Kidney epithelial cell (primary cell): ENCODE measurements at regions not wholly inside any gene's neighbourhood (a gene's known extent, or its start where the extent isn't known, plus 50 kb on each side); places are given as distances from the start of the nearest gene placed in this dataset.

Experiments
- DNase-seq: peaks from one replicate; pipeline ENCODE4 v3.0.0-alpha.2; 2010; ENCODE audit warnings: low read depth
- H3K27me3 ChIP-seq: 2 replicates; pipeline ENCODE4 v1.6.0; 2011; ENCODE audit warnings: low read length; ENCODE audit not compliant: control insufficient read depth, insufficient read depth
- H3K36me3 ChIP-seq: 2 replicates; pipeline ENCODE4 v1.5.1; 2011; ENCODE audit warnings: low read length; ENCODE audit not compliant: control insufficient read depth, insufficient read depth
- H3K4me3 ChIP-seq: 2 replicates; pipeline ENCODE4 v1.5.1; 2011; ENCODE audit warnings: low read depth, mild to moderate bottlenecking, control low read depth, low read length
- TF ChIP-seq, protein P1 (sequence below): IDR thresholded peaks from 2 replicates; pipeline ENCODE4 v1.5.1; 2011; ENCODE audit warnings: mild to moderate bottlenecking, moderate library complexity, low read length, control low read depth, inconsistent platforms; ENCODE audit not compliant: insufficient read depth, poor library complexity, severe bottlenecking

DNA sequence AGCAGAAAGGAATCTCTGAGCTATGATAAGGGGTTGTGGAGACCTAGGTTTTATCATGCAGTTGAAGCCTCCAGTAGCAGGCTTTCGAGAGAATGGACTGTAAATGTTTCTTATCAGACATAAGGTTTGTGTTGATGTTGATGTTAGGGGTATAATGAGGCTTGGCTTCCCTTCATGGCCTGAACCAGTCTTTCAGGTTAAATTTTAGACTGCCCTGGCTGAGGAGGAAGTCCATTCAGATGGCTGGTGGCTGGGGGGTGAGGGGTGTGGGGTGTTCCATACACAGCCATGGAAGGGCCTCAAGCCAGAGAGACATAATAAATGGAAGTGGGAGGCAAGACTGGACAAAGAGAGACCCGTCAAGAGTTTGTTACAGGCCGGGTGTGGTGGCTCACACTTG, 65.1 kb downstream of the IRF2BPL start:
- Histone ChIP-seq H3K4me3 (no peak overlapping the region), H3K36me3 (peaks cover 1% of the 10 kb centered on the region), H3K27me3 (no peaks in the 10 kb centered on the region)
- TF ChIP-seq, protein P1, sequence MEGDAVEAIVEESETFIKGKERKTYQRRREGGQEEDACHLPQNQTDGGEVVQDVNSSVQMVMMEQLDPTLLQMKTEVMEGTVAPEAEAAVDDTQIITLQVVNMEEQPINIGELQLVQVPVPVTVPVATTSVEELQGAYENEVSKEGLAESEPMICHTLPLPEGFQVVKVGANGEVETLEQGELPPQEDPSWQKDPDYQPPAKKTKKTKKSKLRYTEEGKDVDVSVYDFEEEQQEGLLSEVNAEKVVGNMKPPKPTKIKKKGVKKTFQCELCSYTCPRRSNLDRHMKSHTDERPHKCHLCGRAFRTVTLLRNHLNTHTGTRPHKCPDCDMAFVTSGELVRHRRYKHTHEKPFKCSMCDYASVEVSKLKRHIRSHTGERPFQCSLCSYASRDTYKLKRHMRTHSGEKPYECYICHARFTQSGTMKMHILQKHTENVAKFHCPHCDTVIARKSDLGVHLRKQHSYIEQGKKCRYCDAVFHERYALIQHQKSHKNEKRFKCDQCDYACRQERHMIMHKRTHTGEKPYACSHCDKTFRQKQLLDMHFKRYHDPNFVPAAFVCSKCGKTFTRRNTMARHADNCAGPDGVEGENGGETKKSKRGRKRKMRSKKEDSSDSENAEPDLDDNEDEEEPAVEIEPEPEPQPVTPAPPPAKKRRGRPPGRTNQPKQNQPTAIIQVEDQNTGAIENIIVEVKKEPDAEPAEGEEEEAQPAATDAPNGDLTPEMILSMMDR = no peak
- no peak for DNase-seq

DNA sequence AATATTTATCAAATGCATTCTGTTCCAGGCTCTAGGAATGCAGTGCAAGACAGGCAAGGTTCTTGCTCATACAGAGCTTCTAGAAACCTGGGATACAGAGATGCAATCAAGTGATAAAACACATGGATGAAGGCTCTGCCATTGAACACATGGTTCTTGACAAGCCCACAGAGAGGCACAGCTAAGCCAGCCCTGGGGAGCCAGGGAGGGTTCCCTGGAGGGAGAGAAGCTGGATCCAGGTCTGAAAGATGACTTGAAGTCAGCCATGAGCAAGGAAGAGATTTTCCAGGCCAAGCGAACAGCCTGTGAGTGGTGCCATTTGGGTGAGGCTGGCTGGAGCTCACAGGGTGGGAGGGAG, 66.2 kb downstream of the IRF2BPL start:
- Histone ChIP-seq H3K27me3 (no peaks in the 10 kb centered on the region), H3K36me3 (peaks cover 1% of the 10 kb centered on the region), H3K4me3 (no peak overlapping the region)
- no peak for DNase-seq
- TF ChIP-seq, protein P1 = no peak

DNA sequence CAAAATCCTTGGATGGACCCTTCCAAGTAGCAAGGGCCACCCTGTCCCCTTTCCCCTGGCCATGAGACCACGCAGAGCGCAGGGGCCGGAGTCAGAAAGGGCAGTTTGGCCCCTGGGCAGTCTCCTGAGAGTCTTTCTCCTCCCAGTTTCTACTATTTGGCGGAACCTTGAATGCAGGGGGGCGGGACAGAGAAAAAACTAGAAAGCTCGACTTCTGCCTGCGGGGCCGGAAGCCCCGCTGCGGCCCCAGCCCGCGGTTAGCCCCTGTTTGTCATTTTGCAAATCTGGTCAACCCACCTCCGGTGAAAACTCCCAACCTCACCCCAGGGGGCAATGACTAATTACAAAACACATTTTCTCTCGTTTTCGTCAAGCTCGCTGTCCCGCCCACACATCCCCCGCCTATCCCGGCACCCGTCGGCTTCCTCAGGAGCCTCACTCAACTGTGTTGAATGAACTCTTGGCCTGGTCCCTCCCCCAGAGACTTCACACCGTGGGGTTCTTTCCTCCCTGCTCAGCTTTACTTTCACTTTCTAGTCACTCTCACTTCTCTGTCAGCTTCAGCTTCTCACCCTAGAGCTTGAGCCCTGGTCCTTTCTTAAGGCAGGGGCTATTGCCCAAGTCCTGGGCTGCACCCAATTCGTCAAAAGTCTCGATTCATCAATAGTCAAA, 66.7 kb downstream of the IRF2BPL start:
- TF ChIP-seq, protein P1 = no peak
- peaks cover 1% of the 10 kb centered on the region for H3K36me3 ChIP-seq
- no peaks in the 10 kb centered on the region for H3K27me3 ChIP-seq
- H3K4me3 ChIP-seq = peak overlapping the region; percentile 3
- peak; percentile 96 for DNase-seq

DNA sequence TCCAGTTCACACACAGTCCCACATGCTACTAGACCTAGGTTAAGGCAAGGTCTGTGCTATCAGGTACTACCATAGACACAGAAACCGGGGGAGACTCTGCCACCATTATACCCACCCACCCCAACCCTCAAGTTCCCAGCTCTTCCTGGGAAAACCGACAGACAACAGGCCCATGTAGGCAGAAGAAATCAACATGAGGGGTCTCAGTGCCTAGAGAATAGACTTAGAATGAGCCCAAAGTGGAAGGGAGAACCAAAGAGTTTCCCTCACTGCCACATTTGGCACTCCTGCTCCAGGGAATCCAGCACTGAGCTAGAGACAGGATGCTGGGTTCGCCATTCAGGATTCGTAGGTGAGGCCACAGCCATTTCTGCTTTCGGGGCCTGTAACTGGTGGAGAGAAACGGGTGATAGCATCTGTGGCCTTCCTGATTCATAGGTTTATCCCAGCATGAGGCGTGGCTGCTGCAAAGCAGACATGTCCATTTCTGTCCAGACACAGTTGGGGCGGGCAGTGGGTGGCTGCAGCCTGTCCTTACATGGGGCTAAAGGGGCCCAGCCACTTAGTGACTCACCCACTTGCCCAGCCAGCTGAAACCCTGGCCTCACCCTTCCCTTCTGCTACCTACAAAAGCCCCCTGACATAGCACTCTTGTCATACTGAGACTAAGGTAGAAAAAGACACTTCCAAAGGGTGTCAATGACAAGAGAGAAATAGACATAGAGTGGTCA, 69.4 kb downstream of the IRF2BPL start:
- DNase-seq = peak; percentile 91
- no peak overlapping the region for H3K4me3 ChIP-seq
- H3K27me3 ChIP-seq = no peaks in the 10 kb centered on the region
- TF ChIP-seq, protein P1 = no peak
- H3K36me3 ChIP-seq = no peaks in the 10 kb centered on the region

DNA sequence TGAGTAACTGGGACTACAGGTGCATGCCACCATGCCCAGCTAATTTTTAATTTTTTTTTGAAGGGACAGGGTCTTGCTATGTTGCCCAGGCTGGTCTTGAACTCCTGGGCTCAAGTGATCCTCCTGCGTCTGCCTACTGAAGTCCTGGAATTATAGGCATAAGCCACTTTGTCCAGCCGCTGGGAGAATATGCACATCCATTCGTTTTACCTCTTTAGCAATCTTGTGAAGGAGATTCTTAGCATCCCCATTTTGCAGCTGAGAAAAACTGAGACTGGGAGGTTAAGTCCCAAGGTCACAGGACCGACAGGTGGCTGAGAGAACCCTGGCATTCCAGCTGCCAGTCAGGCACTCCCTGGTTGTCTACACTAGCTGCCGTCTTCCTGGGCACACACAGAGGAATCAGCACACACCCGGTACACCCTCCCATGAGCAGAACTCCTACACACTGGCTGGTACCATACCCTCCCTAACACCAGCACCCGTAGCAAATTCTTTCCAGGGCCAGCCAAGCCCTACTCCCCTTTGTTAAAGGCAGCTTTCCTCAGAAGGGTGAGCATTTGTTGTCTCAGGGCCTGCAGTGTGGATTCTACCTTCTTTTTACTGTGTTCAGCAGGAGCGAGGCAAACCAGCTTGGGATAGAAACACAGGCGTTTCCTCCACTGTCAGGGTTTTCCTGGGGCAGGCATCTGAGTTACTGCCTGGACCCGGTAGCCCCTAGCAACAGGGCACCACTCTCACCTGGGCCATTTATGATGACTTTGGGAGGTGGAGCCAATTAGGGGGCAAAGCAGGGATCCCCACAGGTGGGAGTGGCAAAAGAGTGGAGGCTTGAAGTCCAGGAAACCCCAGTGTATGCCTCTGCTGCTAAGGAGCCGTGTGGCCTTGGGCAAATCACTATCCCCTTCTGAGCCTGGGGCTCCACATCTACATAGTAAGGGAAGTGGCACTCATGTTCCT, 70.2 kb downstream of the IRF2BPL start:
- DNase-seq = no peak
- TF ChIP-seq, protein P1 = no peak
- no peaks in the 10 kb centered on the region for H3K36me3 ChIP-seq
- H3K27me3 ChIP-seq = no peaks in the 10 kb centered on the region
- H3K4me3 ChIP-seq = no peak overlapping the region
